ENCODE measurements at regions not wholly inside any gene's neighbourhood (a gene's known extent, or its start where the extent isn't known, plus 50 kb on each side); places are given as distances from the start of the nearest gene placed in this dataset.

DNA sequence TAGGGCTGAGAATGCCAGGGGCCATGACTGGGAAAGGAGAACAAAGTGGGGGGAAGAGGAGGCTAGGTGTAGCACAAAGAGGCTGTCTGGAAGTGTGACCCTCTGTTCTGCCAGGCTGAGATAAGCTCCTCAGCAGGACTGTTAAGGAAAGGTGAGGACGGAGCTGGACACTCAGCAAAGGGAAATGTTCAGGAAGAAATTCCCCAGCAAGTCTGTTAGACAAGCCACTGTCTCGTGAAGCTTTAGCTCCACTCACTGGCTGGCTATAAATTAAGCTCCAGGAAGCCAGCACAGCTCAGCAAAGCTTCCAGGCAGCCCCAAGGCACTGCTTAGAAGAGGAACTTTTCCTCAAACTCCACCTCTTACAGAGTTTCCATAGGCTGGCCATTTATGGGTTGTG, 181.2 kb upstream of the API5 start:
- no peak for DNase-seq
- no peak overlapping the region for H3K4me3 ChIP-seq
- no peaks in the 10 kb centered on the region for H3K9me3 ChIP-seq (replicated peaks)
- H3K27ac ChIP-seq (replicated peaks), result no peak overlapping the region
- intact Hi-C loops (cut with micrococcal nuclease), result no loop called here
- no peaks in the 10 kb centered on the region for H3K27me3 ChIP-seq (ENCODE audit: low read depth)
- TF ChIP-seq CTCF (IDR thresholded peaks at IDR 0.05; ENCODE audit: borderline replicate concordance), result peak; percentile 57
- H3K36me3 ChIP-seq, result no peaks in the 10 kb centered on the region
- no peaks in the 10 kb centered on the region for H3K4me1 ChIP-seq

DNA sequence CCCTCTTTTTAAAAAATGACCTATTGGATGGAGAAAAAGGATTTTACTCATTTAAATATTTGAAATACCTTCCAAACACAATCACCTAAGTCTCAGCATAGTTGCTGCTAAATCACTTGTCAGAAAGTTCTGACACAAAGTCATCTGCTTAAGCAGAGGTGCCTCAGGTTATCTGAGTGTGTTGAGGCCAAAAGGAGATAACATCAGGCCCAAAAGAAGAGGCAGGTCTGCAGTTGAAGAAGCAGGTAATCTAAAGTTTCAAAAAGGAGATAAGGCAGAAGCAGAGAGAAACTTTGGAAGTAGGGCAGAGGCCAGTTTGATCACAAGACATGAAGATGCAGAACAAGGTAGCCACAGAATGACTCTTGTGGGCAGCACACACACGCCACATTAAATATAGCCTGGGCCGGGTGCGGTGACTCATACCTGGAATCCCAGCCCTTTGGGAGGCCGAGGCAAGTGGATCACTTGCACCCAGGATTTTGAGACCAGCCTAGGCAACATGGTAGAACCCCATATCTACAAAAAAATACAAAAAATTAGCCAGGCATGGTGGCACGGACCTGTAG, 175.7 kb upstream of the API5 start:
- Histone ChIP-seq H3K4me1 (no peaks in the 10 kb centered on the region), H3K27me3 (ENCODE audit: low read depth) (no peaks in the 10 kb centered on the region), H3K36me3 (no peaks in the 10 kb centered on the region), H3K4me3 (no peak overlapping the region), H3K9me3 (replicated peaks) (no peaks in the 10 kb centered on the region), H3K27ac (replicated peaks) (no peak overlapping the region)
- no peak for TF ChIP-seq CTCF (IDR thresholded peaks at IDR 0.05; ENCODE audit: borderline replicate concordance)
- intact Hi-C loops (cut with micrococcal nuclease), result no loop called here
- no peak for DNase-seq

- H3K27me3 ChIP-seq (ENCODE audit: low read depth), result no peaks in the 10 kb centered on the region
- no peak for TF ChIP-seq CTCF (IDR thresholded peaks at IDR 0.05; ENCODE audit: borderline replicate concordance)
- H3K4me3 ChIP-seq, result no peak overlapping the region
- no peak for DNase-seq
- intact Hi-C loops (cut with micrococcal nuclease), result no loop called here
- H3K36me3 ChIP-seq, result no peaks in the 10 kb centered on the region
- H3K27ac ChIP-seq (replicated peaks), result no peak overlapping the region
- peaks cover 19% of the 10 kb centered on the region for H3K9me3 ChIP-seq (replicated peaks)
- H3K4me1 ChIP-seq, result no peaks in the 10 kb centered on the region
Observed at GRCh38 chr11:43138621-43139140, 173.1 kb upstream of the API5 start.

DNA sequence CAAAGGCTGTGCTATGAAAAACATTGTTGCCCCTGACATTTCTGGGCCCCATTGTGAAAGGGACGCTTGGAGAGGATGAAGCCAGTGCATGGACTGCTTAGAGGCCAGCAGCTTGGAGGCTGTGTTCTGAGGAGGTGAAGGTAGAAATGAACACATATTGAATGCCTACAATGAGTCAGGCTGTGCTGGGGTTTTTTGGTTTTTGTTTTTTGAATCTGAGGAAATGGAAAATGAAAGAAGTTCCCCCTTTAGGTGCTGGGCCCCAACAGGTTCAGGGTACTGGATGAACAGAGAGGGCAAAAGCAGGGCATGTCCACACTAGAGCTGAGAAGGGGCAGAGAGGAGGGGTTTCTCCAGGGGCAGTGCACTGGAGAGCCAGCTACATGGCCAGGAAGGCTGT, 166.1 kb upstream of the API5 start:
- Histone ChIP-seq H3K27me3 (ENCODE audit: low read depth) (no peaks in the 10 kb centered on the region), H3K27ac (replicated peaks) (no peak overlapping the region), H3K9me3 (replicated peaks) (peaks cover 22% of the 10 kb centered on the region), H3K4me3 (no peak overlapping the region), H3K36me3 (no peaks in the 10 kb centered on the region), H3K4me1 (no peaks in the 10 kb centered on the region)
- intact Hi-C loops (cut with micrococcal nuclease), result no loop called here
- no peak for DNase-seq
- TF ChIP-seq CTCF (IDR thresholded peaks at IDR 0.05; ENCODE audit: borderline replicate concordance), result no peak

DNA sequence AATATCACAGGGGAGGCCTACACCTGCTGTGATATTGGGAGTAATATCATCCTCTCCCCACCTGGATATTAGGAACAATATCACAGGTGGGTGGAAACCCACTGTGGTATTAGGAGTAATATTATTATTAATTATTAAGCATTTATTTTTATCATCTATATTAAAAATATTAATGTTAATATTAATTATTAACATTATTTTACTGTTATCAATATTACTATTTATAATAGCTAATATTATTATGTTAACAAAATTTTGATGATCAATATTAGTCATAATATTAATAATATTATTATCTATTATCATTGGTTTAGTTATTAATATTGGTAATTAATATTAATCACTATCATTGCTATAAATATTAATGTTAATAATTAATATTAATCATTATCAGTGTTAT, 161.1 kb upstream of the API5 start:
- intact Hi-C loops (cut with micrococcal nuclease), result no loop called here
- no peak overlapping the region for H3K4me3 ChIP-seq
- no peaks in the 10 kb centered on the region for H3K4me1 ChIP-seq
- peaks cover 26% of the 10 kb centered on the region for H3K27me3 ChIP-seq (ENCODE audit: low read depth)
- no peaks in the 10 kb centered on the region for H3K9me3 ChIP-seq (replicated peaks)
- no peak overlapping the region for H3K27ac ChIP-seq (replicated peaks)
- no peak for TF ChIP-seq CTCF (IDR thresholded peaks at IDR 0.05; ENCODE audit: borderline replicate concordance)
- no peaks in the 10 kb centered on the region for H3K36me3 ChIP-seq
- no peak for DNase-seq
